ENCODE measurements at regions not wholly inside any gene's neighbourhood (a gene's known extent, or its start where the extent isn't known, plus 50 kb on each side); places are given as distances from the start of the nearest gene placed in this dataset.

- Mint-ChIP-seq H3K4me3 (no peak overlapping the region), H3K27ac (ENCODE audit: low read depth) (peak overlapping the region; percentile 37), H3K36me3 (ENCODE audit: insufficient read depth) (peaks cover 1% of the 10 kb centered on the region), H3K4me1 (peaks cover 14% of the 10 kb centered on the region), H3K27me3 (no peaks in the 10 kb centered on the region), H3K9me3 (no peaks in the 10 kb centered on the region)
- ATAC-seq (replicated peaks; ENCODE audit: extremely low read depth, poor library complexity, severe bottlenecking) (no peak), DNase-seq (ENCODE audit: low spot score in 2 of 2) (no peak)
Observed at GRCh38 chr3:188060264-188060835, 93.6 kb upstream of the LPP start.

GRCh38 chr3:188060840-188061544, 93.0 kb upstream of the LPP start:
- ATAC-seq (replicated peaks; ENCODE audit: extremely low read depth, poor library complexity, severe bottlenecking) (peak; percentile 94), DNase-seq (ENCODE audit: low spot score in 2 of 2) (peak in 1 of 2 donors; percentile 21)
- peaks cover 14% of the 10 kb centered on the region for H3K4me1 Mint-ChIP-seq
- H3K9me3 Mint-ChIP-seq, result no peaks in the 10 kb centered on the region
- peak overlapping the region; percentile 37 for H3K27ac Mint-ChIP-seq (ENCODE audit: low read depth)
- H3K27me3 Mint-ChIP-seq, result no peaks in the 10 kb centered on the region
- peaks cover 1% of the 10 kb centered on the region for H3K36me3 Mint-ChIP-seq (ENCODE audit: insufficient read depth)
- no peak overlapping the region for H3K4me3 Mint-ChIP-seq

- Mint-ChIP-seq H3K36me3 (ENCODE audit: insufficient read depth) (peaks cover 1% of the 10 kb centered on the region), H3K27ac (ENCODE audit: low read depth) (no peak overlapping the region)
- no peak for ATAC-seq (replicated peaks; ENCODE audit: extremely low read depth, poor library complexity, severe bottlenecking)
Observed at GRCh38 chr3:188062216-188062615, 91.7 kb upstream of the LPP start.

GRCh38 chr3:188064831-188065493, 89.0 kb upstream of the LPP start:
- Mint-ChIP-seq H3K27me3 (no peaks in the 10 kb centered on the region), H3K4me1 (peaks cover 14% of the 10 kb centered on the region), H3K4me3 (no peak overlapping the region), H3K27ac (ENCODE audit: low read depth) (no peak overlapping the region), H3K9me3 (no peaks in the 10 kb centered on the region), H3K36me3 (ENCODE audit: insufficient read depth) (peaks cover 1% of the 10 kb centered on the region)
- no peak for DNase-seq (ENCODE audit: low spot score in 2 of 2)
- no peak for ATAC-seq (replicated peaks; ENCODE audit: extremely low read depth, poor library complexity, severe bottlenecking)

More at GRCh38 chr3:188062216-188062615, 91.7 kb upstream of the LPP start:
- H3K9me3 Mint-ChIP-seq, result no peaks in the 10 kb centered on the region
- H3K4me3 Mint-ChIP-seq, result no peak overlapping the region
- no peaks in the 10 kb centered on the region for H3K27me3 Mint-ChIP-seq
- peaks cover 14% of the 10 kb centered on the region for H3K4me1 Mint-ChIP-seq
- DNase-seq (ENCODE audit: low spot score in 2 of 2), result no peak

GRCh38 chr3:188066141-188066540, 87.8 kb upstream of the LPP start:
- ATAC-seq (replicated peaks; ENCODE audit: extremely low read depth, poor library complexity, severe bottlenecking), result no peak
- H3K9me3 Mint-ChIP-seq, result no peaks in the 10 kb centered on the region

GRCh38 chr3:188067932-188068331, 86.0 kb upstream of the LPP start:
- Mint-ChIP-seq H3K27ac (ENCODE audit: low read depth) (no peak overlapping the region), H3K9me3 (no peaks in the 10 kb centered on the region), H3K4me3 (no peak overlapping the region), H3K4me1 (no peaks in the 10 kb centered on the region), H3K36me3 (ENCODE audit: insufficient read depth) (peaks cover 1% of the 10 kb centered on the region), H3K27me3 (no peaks in the 10 kb centered on the region)
- DNase-seq (ENCODE audit: low spot score in 2 of 2) (no peak), ATAC-seq (replicated peaks; ENCODE audit: extremely low read depth, poor library complexity, severe bottlenecking) (no peak)

More at GRCh38 chr3:188066141-188066540, 87.8 kb upstream of the LPP start:
- Mint-ChIP-seq H3K4me1 (peaks cover 4% of the 10 kb centered on the region), H3K36me3 (ENCODE audit: insufficient read depth) (peaks cover 1% of the 10 kb centered on the region), H3K4me3 (no peak overlapping the region), H3K27me3 (no peaks in the 10 kb centered on the region), H3K27ac (ENCODE audit: low read depth) (no peak overlapping the region)
- no peak for DNase-seq (ENCODE audit: low spot score in 2 of 2)

GRCh38 chr3:188068342-188068741, 85.6 kb upstream of the LPP start:
- H3K27ac Mint-ChIP-seq (ENCODE audit: low read depth), result no peak overlapping the region
- peaks cover 1% of the 10 kb centered on the region for H3K36me3 Mint-ChIP-seq (ENCODE audit: insufficient read depth)
- H3K9me3 Mint-ChIP-seq, result no peaks in the 10 kb centered on the region
- no peak overlapping the region for H3K4me3 Mint-ChIP-seq
- no peak for DNase-seq (ENCODE audit: low spot score in 2 of 2)
- no peak for ATAC-seq (replicated peaks; ENCODE audit: extremely low read depth, poor library complexity, severe bottlenecking)
- H3K4me1 Mint-ChIP-seq, result no peaks in the 10 kb centered on the region
- H3K27me3 Mint-ChIP-seq, result no peaks in the 10 kb centered on the region

GRCh38 chr3:188071636-188072035, 82.3 kb upstream of the LPP start:
- Mint-ChIP-seq H3K9me3 (no peaks in the 10 kb centered on the region), H3K27me3 (no peaks in the 10 kb centered on the region), H3K27ac (ENCODE audit: low read depth) (no peak overlapping the region), H3K4me3 (no peak overlapping the region), H3K36me3 (ENCODE audit: insufficient read depth) (no peaks in the 10 kb centered on the region), H3K4me1 (no peaks in the 10 kb centered on the region)
- DNase-seq (ENCODE audit: low spot score in 2 of 2) (no peak), ATAC-seq (replicated peaks; ENCODE audit: extremely low read depth, poor library complexity, severe bottlenecking) (no peak)

GRCh38 chr3:188076176-188076575, 77.8 kb upstream of the LPP start:
- no peaks in the 10 kb centered on the region for H3K4me1 Mint-ChIP-seq
- no peaks in the 10 kb centered on the region for H3K27me3 Mint-ChIP-seq
- no peak overlapping the region for H3K27ac Mint-ChIP-seq (ENCODE audit: low read depth)
- no peak overlapping the region for H3K4me3 Mint-ChIP-seq
- no peak for ATAC-seq (replicated peaks; ENCODE audit: extremely low read depth, poor library complexity, severe bottlenecking)
- no peaks in the 10 kb centered on the region for H3K9me3 Mint-ChIP-seq
- no peak for DNase-seq (ENCODE audit: low spot score in 2 of 2)
- no peaks in the 10 kb centered on the region for H3K36me3 Mint-ChIP-seq (ENCODE audit: insufficient read depth)

GRCh38 chr3:188077160-188077799, 76.7 kb upstream of the LPP start:
- DNase-seq (ENCODE audit: low spot score in 2 of 2) (no peak), ATAC-seq (replicated peaks; ENCODE audit: extremely low read depth, poor library complexity, severe bottlenecking) (no peak)
- no peaks in the 10 kb centered on the region for H3K4me1 Mint-ChIP-seq
- H3K4me3 Mint-ChIP-seq, result no peak overlapping the region
- no peaks in the 10 kb centered on the region for H3K9me3 Mint-ChIP-seq
- H3K36me3 Mint-ChIP-seq (ENCODE audit: insufficient read depth), result no peaks in the 10 kb centered on the region
- no peak overlapping the region for H3K27ac Mint-ChIP-seq (ENCODE audit: low read depth)
- H3K27me3 Mint-ChIP-seq, result no peaks in the 10 kb centered on the region

- Mint-ChIP-seq H3K27ac (ENCODE audit: low read depth) (no peak overlapping the region), H3K9me3 (no peaks in the 10 kb centered on the region), H3K27me3 (no peaks in the 10 kb centered on the region), H3K36me3 (ENCODE audit: insufficient read depth) (no peaks in the 10 kb centered on the region), H3K4me1 (no peaks in the 10 kb centered on the region), H3K4me3 (no peak overlapping the region)
- DNase-seq (ENCODE audit: low spot score in 2 of 2), result no peak
- ATAC-seq (replicated peaks; ENCODE audit: extremely low read depth, poor library complexity, severe bottlenecking), result no peak
Observed at GRCh38 chr3:188080091-188080490, 73.9 kb upstream of the LPP start.

- DNase-seq (ENCODE audit: low spot score in 2 of 2), result no peak
- no peaks in the 10 kb centered on the region for H3K9me3 Mint-ChIP-seq
- no peak overlapping the region for H3K4me3 Mint-ChIP-seq
Observed at GRCh38 chr3:188082031-188082430, 71.9 kb upstream of the LPP start.

More at GRCh38 chr3:188082031-188082430, 71.9 kb upstream of the LPP start:
- Mint-ChIP-seq H3K4me1 (peaks cover 6% of the 10 kb centered on the region), H3K27ac (ENCODE audit: low read depth) (no peak overlapping the region), H3K27me3 (no peaks in the 10 kb centered on the region), H3K36me3 (ENCODE audit: insufficient read depth) (no peaks in the 10 kb centered on the region)
- no peak for ATAC-seq (replicated peaks; ENCODE audit: extremely low read depth, poor library complexity, severe bottlenecking)

Data from central memory CD8-positive, alpha-beta T cell (primary cell).